Fibroblast of lung (primary cell): ENCODE measurements at regions not wholly inside any gene's neighbourhood (a gene's known extent, or its start where the extent isn't known, plus 50 kb on each side); places are given as distances from the start of the nearest gene placed in this dataset.

ENCODE experiments used
- DNase-seq, 2 donors: peaks; one replicate each; pipeline versions ENCODE4 v3.0.0 to v3.0.0-alpha.2; 2010; ENCODE audit warnings: low read depth in 2 of 2
- H2AFZ ChIP-seq: 2 replicates; pipeline ENCODE4 v1.5.1; 2012; ENCODE audit warnings: low read length, control low read depth, inconsistent platforms
- H3K27ac ChIP-seq: 2 replicates; pipeline ENCODE4 v1.5.1; 2011; ENCODE audit warnings: low read length, control low read depth; ENCODE audit not compliant: insufficient read depth
- H3K27me3 ChIP-seq: 2 replicates; pipeline ENCODE4 v1.5.1; 2011; ENCODE audit warnings: mild to moderate bottlenecking, low read length; ENCODE audit not compliant: control insufficient read depth, insufficient read depth
- H3K36me3 ChIP-seq: 2 replicates; pipeline ENCODE4 v1.5.1; 2011; ENCODE audit warnings: low read length; ENCODE audit not compliant: control insufficient read depth, insufficient read depth
- H3K4me1 ChIP-seq: 2 replicates; pipeline ENCODE4 v1.5.1; 2011; ENCODE audit warnings: low read length; ENCODE audit not compliant: control insufficient read depth, insufficient read depth; ENCODE audit errors: extremely low read depth
- H3K4me2 ChIP-seq: 2 replicates; pipeline ENCODE4 v1.5.1; 2011; ENCODE audit warnings: low read length, control low read depth; ENCODE audit not compliant: insufficient read depth; ENCODE audit errors: extremely low read depth
- H3K4me3 ChIP-seq, 4 experiments: fragments of 200-600 bp in 1 of 4; sonication (generic) in 1 of 4; replicated peaks in 1 of 4; 2 replicates each; pipeline ENCODE4 v1.5.1; 2011 to 2016; ENCODE audit warnings: low read length in 4 of 4, low read depth in 3 of 4, mild to moderate bottlenecking in 3 of 4, control low read depth in 2 of 4, inconsistent platforms in 1 of 4, mixed read lengths in 1 of 4; ENCODE audit not compliant: insufficient read depth in 1 of 4; ENCODE audit errors: control extremely low read depth in 1 of 4
- H3K79me2 ChIP-seq: 2 replicates; pipeline ENCODE4 v1.5.1; 2012; ENCODE audit warnings: mild to moderate bottlenecking, low read length, inconsistent platforms; ENCODE audit not compliant: control insufficient read depth, insufficient read depth
- H3K9ac ChIP-seq: 2 replicates; pipeline ENCODE4 v1.5.1; 2011; ENCODE audit warnings: mild to moderate bottlenecking, low read length, control low read depth; ENCODE audit not compliant: insufficient read depth
- H3K9me3 ChIP-seq: 2 replicates; pipeline ENCODE4 v1.5.1; 2012; ENCODE audit warnings: low read depth, low read length; ENCODE audit not compliant: control insufficient read depth, insufficient read depth
- H4K20me1 ChIP-seq: 2 replicates; pipeline ENCODE4 v1.5.1; 2011; ENCODE audit warnings: low read length; ENCODE audit not compliant: control insufficient read depth, insufficient read depth; ENCODE audit errors: extremely low read depth
- CTCF ChIP-seq, 2 donors: IDR thresholded peaks in 1 of 2; conservative IDR thresholded peaks in 1 of 2; 1 replicate in 1 of 2; 2 replicates in 1 of 2; pipeline ENCODE4 v1.5.1; 2011 to 2012; ENCODE audit warnings: low read length in 2 of 2, control low read depth in 1 of 2, inconsistent platforms in 1 of 2, low read depth in 1 of 2, mild to moderate bottlenecking in 1 of 2
- EZH2 ChIP-seq: IDR thresholded peaks from 2 replicates; pipeline ENCODE4 v1.5.1; 2012; ENCODE audit warnings: low read length, control low read depth, mild to moderate bottlenecking; ENCODE audit errors: missing control alignments

- H3K36me3 ChIP-seq, result no peaks in the 10 kb centered on the region
- no peaks in the 10 kb centered on the region for H3K27me3 ChIP-seq
- no peak overlapping the region for H2AFZ ChIP-seq
- H3K4me1 ChIP-seq, result no peaks in the 10 kb centered on the region
- no peak for DNase-seq
- no peak overlapping the region for H3K27ac ChIP-seq
- no peak overlapping the region for H3K4me3 ChIP-seq
- no peak overlapping the region for H3K9ac ChIP-seq
- H3K9me3 ChIP-seq, result no peaks in the 10 kb centered on the region
- no peaks in the 10 kb centered on the region for H3K79me2 ChIP-seq
- no peak overlapping the region for H3K4me2 ChIP-seq
- H4K20me1 ChIP-seq, result no peaks in the 10 kb centered on the region
- TF ChIP-seq CTCF (conservative IDR thresholded peaks at IDR 0.05 in 1 of 2, IDR thresholded peaks at IDR 0.05 in 1 of 2; ENCODE audit: low read depth in 1 of 2, low read length in 2 of 2), result no peak
- TF ChIP-seq EZH2, result no peak
Measured at GRCh38 chr3:98647197-98647596, 53.8 kb upstream of the CPOX start.

- no peaks in the 10 kb centered on the region for H4K20me1 ChIP-seq
- H2AFZ ChIP-seq, result no peak overlapping the region
- no peaks in the 10 kb centered on the region for H3K36me3 ChIP-seq
- H3K27me3 ChIP-seq, result no peaks in the 10 kb centered on the region
- TF ChIP-seq EZH2, result no peak
- H3K79me2 ChIP-seq, result no peaks in the 10 kb centered on the region
- no peak overlapping the region for H3K27ac ChIP-seq
- DNase-seq, result no peak
- H3K4me3 ChIP-seq, result no peak overlapping the region
- no peaks in the 10 kb centered on the region for H3K4me1 ChIP-seq
- H3K4me2 ChIP-seq, result no peak overlapping the region
- H3K9ac ChIP-seq, result no peak overlapping the region
- H3K9me3 ChIP-seq, result no peaks in the 10 kb centered on the region
Measured at GRCh38 chr3:98650971-98651779, 57.8 kb upstream of the CPOX start.

GRCh38 chr3:98651780-98652077 is 58.3 kb upstream of the CPOX start:
- Histone ChIP-seq H3K4me2 (no peak overlapping the region), H3K27me3 (no peaks in the 10 kb centered on the region), H3K36me3 (no peaks in the 10 kb centered on the region), H3K27ac (no peak overlapping the region), H2AFZ (no peak overlapping the region), H3K4me1 (no peaks in the 10 kb centered on the region), H3K9me3 (no peaks in the 10 kb centered on the region), H3K9ac (no peak overlapping the region), H4K20me1 (no peaks in the 10 kb centered on the region), H3K4me3 (no peak overlapping the region), H3K79me2 (no peaks in the 10 kb centered on the region)
- DNase-seq, result no peak
- no peak for TF ChIP-seq CTCF (conservative IDR thresholded peaks at IDR 0.05 in 1 of 2, IDR thresholded peaks at IDR 0.05 in 1 of 2; ENCODE audit: low read depth in 1 of 2, low read length in 2 of 2)
- no peak for TF ChIP-seq EZH2
